Fibroblast of lung (primary cell): ENCODE measurements at regions not wholly inside any gene's neighbourhood (a gene's known extent, or its start where the extent isn't known, plus 50 kb on each side); places are given as distances from the start of the nearest gene placed in this dataset.
"Not testable (repeated sequence)": the region's sequence is repeated elsewhere in the genome, so short reads cannot be mapped to it uniquely, and the experiment has no call there.

Experiments used
- DNase-seq, 2 donors: peaks; one replicate each; pipeline versions ENCODE4 v3.0.0 to v3.0.0-alpha.2; 2010; ENCODE audit warnings: low read depth in 2 of 2
- H2AFZ ChIP-seq: 2 replicates; pipeline ENCODE4 v1.5.1; 2012; ENCODE audit warnings: low read length, control low read depth, inconsistent platforms
- H3K27ac ChIP-seq: 2 replicates; pipeline ENCODE4 v1.5.1; 2011; ENCODE audit warnings: low read length, control low read depth; ENCODE audit not compliant: insufficient read depth
- H3K27me3 ChIP-seq: 2 replicates; pipeline ENCODE4 v1.5.1; 2011; ENCODE audit warnings: mild to moderate bottlenecking, low read length; ENCODE audit not compliant: control insufficient read depth, insufficient read depth
- H3K36me3 ChIP-seq: 2 replicates; pipeline ENCODE4 v1.5.1; 2011; ENCODE audit warnings: low read length; ENCODE audit not compliant: control insufficient read depth, insufficient read depth
- H3K4me1 ChIP-seq: 2 replicates; pipeline ENCODE4 v1.5.1; 2011; ENCODE audit warnings: low read length; ENCODE audit not compliant: control insufficient read depth, insufficient read depth; ENCODE audit errors: extremely low read depth
- H3K4me2 ChIP-seq: 2 replicates; pipeline ENCODE4 v1.5.1; 2011; ENCODE audit warnings: low read length, control low read depth; ENCODE audit not compliant: insufficient read depth; ENCODE audit errors: extremely low read depth
- H3K4me3 ChIP-seq, 4 experiments: fragments of 200-600 bp in 1 of 4; sonication (generic) in 1 of 4; replicated peaks in 1 of 4; 2 replicates each; pipeline ENCODE4 v1.5.1; 2011 to 2016; ENCODE audit warnings: low read length in 4 of 4, low read depth in 3 of 4, mild to moderate bottlenecking in 3 of 4, control low read depth in 2 of 4, inconsistent platforms in 1 of 4, mixed read lengths in 1 of 4; ENCODE audit not compliant: insufficient read depth in 1 of 4; ENCODE audit errors: control extremely low read depth in 1 of 4
- H3K79me2 ChIP-seq: 2 replicates; pipeline ENCODE4 v1.5.1; 2012; ENCODE audit warnings: mild to moderate bottlenecking, low read length, inconsistent platforms; ENCODE audit not compliant: control insufficient read depth, insufficient read depth
- H3K9ac ChIP-seq: 2 replicates; pipeline ENCODE4 v1.5.1; 2011; ENCODE audit warnings: mild to moderate bottlenecking, low read length, control low read depth; ENCODE audit not compliant: insufficient read depth
- H3K9me3 ChIP-seq: 2 replicates; pipeline ENCODE4 v1.5.1; 2012; ENCODE audit warnings: low read depth, low read length; ENCODE audit not compliant: control insufficient read depth, insufficient read depth
- H4K20me1 ChIP-seq: 2 replicates; pipeline ENCODE4 v1.5.1; 2011; ENCODE audit warnings: low read length; ENCODE audit not compliant: control insufficient read depth, insufficient read depth; ENCODE audit errors: extremely low read depth
- CTCF ChIP-seq, 2 donors: IDR thresholded peaks in 1 of 2; conservative IDR thresholded peaks in 1 of 2; 1 replicate in 1 of 2; 2 replicates in 1 of 2; pipeline ENCODE4 v1.5.1; 2011 to 2012; ENCODE audit warnings: low read length in 2 of 2, control low read depth in 1 of 2, inconsistent platforms in 1 of 2, low read depth in 1 of 2, mild to moderate bottlenecking in 1 of 2
- EZH2 ChIP-seq: IDR thresholded peaks from 2 replicates; pipeline ENCODE4 v1.5.1; 2012; ENCODE audit warnings: low read length, control low read depth, mild to moderate bottlenecking; ENCODE audit errors: missing control alignments

DNA sequence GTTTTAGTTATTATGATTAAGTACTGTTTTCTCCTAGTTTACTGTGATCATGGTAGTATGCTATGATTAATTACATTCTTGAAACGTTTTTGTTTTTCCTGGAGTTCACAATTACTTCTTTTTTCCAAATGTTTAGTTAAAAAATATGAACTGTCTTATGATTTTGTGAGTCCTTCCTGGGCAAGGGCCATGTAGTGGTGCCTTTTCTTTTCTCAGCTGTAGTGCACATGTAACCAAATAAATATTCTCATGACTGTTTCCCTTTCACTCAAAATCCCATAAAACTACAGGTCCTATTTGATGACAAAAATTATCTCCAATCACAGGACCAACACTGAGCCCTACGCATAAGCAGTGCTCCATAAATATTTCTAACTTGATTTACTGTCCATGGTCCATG is 118.9 kb upstream of the EGR2 start:
- no peak for DNase-seq
- no peaks in the 10 kb centered on the region for H3K4me1 ChIP-seq
- H3K9ac ChIP-seq: no peak overlapping the region
- H3K9me3 ChIP-seq: no peaks in the 10 kb centered on the region
- no peaks in the 10 kb centered on the region for H3K27me3 ChIP-seq
- no peaks in the 10 kb centered on the region for H3K79me2 ChIP-seq
- no peak overlapping the region for H3K4me2 ChIP-seq
- H4K20me1 ChIP-seq: no peaks in the 10 kb centered on the region
- no peak overlapping the region for H3K4me3 ChIP-seq
- H3K36me3 ChIP-seq: no peaks in the 10 kb centered on the region
- H2AFZ ChIP-seq: no peak overlapping the region
- TF ChIP-seq CTCF (conservative IDR thresholded peaks at IDR 0.05 in 1 of 2, IDR thresholded peaks at IDR 0.05 in 1 of 2; ENCODE audit: low read depth in 1 of 2, low read length in 2 of 2) (no peak), EZH2 (no peak)
- no peak overlapping the region for H3K27ac ChIP-seq

DNA sequence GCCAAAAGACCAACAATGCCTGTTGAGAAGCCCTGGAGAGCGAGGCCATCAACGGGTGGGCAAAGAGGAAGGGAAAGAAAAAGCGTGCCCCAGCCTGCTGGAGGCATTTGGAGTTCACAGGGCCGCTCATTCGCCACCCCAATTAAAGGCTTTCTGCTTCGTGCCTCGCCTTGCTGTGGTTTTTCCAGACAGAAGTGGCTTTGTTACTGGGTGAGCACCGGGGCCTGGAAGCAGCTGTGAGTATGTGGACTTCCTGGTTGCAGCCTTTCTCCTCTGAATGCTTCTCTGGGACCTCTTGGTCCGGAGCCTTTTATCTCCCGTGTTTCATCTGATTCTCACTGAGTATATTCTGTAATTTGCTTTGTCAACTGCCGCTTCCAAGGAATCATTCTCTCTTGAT is 118.1 kb upstream of the EGR2 start:
- no peaks in the 10 kb centered on the region for H3K79me2 ChIP-seq

DNA sequence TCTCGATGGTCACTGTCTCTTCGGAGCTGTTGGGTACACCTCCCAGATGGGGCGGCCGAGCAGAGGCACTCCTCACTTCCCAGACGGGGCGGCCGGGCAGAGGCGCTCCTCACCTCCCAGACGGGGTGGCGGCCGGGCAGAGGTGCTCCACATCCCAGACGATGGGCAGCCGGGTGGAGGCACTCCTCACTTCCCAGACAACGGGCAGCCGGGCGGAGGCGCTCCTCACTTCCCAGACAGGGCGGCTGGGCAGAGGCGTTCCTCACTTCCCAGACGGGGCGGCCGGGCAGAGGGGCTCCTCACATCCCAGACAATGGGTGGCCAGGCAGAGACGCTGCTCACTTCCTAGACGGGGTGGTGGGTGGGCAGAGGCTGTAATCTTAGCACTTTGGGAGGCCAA is 112.6 kb upstream of the EGR2 start:
- H3K9ac ChIP-seq, H3K4me3 ChIP-seq, H3K4me1 ChIP-seq, H3K4me2 ChIP-seq, H3K9me3 ChIP-seq, H3K27me3 ChIP-seq, H3K36me3 ChIP-seq, H3K79me2 ChIP-seq, H3K27ac ChIP-seq, H2AFZ ChIP-seq, H4K20me1 ChIP-seq, DNase-seq: not testable (repeated sequence)

More for the DNA sequence above, 118.1 kb upstream of the EGR2 start:
- Histone ChIP-seq H3K9me3 (no peaks in the 10 kb centered on the region), H3K4me1 (no peaks in the 10 kb centered on the region), H3K27ac (no peak overlapping the region), H3K4me2 (no peak overlapping the region), H3K9ac (no peak overlapping the region), H3K4me3 (no peak overlapping the region), H3K27me3 (no peaks in the 10 kb centered on the region), H3K36me3 (no peaks in the 10 kb centered on the region), H2AFZ (no peak overlapping the region), H4K20me1 (no peaks in the 10 kb centered on the region)
- peak in 1 of 2 donors; percentile 38 for DNase-seq
- TF ChIP-seq EZH2 (no peak), CTCF (conservative IDR thresholded peaks at IDR 0.05 in 1 of 2, IDR thresholded peaks at IDR 0.05 in 1 of 2; ENCODE audit: low read depth in 1 of 2, low read length in 2 of 2) (no peak)

- no peak for DNase-seq
- Histone ChIP-seq H3K27ac (no peak overlapping the region), H3K27me3 (no peaks in the 10 kb centered on the region), H3K4me3 (no peak overlapping the region), H3K4me2 (no peak overlapping the region), H3K9ac (no peak overlapping the region), H2AFZ (no peak overlapping the region), H3K36me3 (no peaks in the 10 kb centered on the region), H3K9me3 (no peaks in the 10 kb centered on the region), H3K79me2 (no peaks in the 10 kb centered on the region), H3K4me1 (no peaks in the 10 kb centered on the region), H4K20me1 (no peaks in the 10 kb centered on the region)
- no peak for TF ChIP-seq CTCF (conservative IDR thresholded peaks at IDR 0.05 in 1 of 2, IDR thresholded peaks at IDR 0.05 in 1 of 2; ENCODE audit: low read depth in 1 of 2, low read length in 2 of 2)
Measured at GRCh38 chr10:62926407-62926806, 110.2 kb upstream of the EGR2 start.
